Activated naive CD4-positive, alpha-beta T cell treated with anti-CD3 and anti-CD28 coated beads, Interleukin-2, amount 50 U/mL, for 24 hours (primary cell): ENCODE measurements at regions not wholly inside any gene's neighbourhood (a gene's known extent, or its start where the extent isn't known, plus 50 kb on each side); places are given as distances from the start of the nearest gene placed in this dataset.
"Not testable (repeated sequence)": the region's sequence is repeated elsewhere in the genome, so short reads cannot be mapped to it uniquely, and the experiment has no call there.

Experiments used
- H3K27ac Mint-ChIP-seq: one replicate; pipeline ENCODE4 v1.8.0; 2021; ENCODE audit warnings: mild to moderate bottlenecking, mixed read lengths
- H3K27me3 Mint-ChIP-seq: one replicate; pipeline ENCODE4 v1.8.0; 2021; ENCODE audit warnings: mixed read lengths
- H3K36me3 Mint-ChIP-seq: one replicate; pipeline ENCODE4 v1.8.0; 2021; ENCODE audit warnings: mixed read lengths
- H3K4me1 Mint-ChIP-seq: one replicate; pipeline ENCODE4 v1.8.0; 2021; ENCODE audit warnings: mixed read lengths
- H3K4me3 Mint-ChIP-seq: one replicate; pipeline ENCODE4 v1.8.0; 2021; ENCODE audit warnings: mild to moderate bottlenecking, mixed read lengths
- H3K9me3 Mint-ChIP-seq: one replicate; pipeline ENCODE4 v1.8.0; 2021; ENCODE audit warnings: mixed read lengths

- Mint-ChIP-seq H3K9me3 (no peaks in the 10 kb centered on the region), H3K4me3 (no peak overlapping the region), H3K4me1 (no peaks in the 10 kb centered on the region), H3K36me3 (no peaks in the 10 kb centered on the region), H3K27me3 (no peaks in the 10 kb centered on the region), H3K27ac (no peak overlapping the region)
Measured at GRCh38 chr10:93222876-93223275, 149.2 kb downstream of the CYP26A1 start.

GRCh38 chr10:93223336-93223735 lies 149.6 kb downstream of the CYP26A1 start:
- Mint-ChIP-seq H3K9me3 (no peaks in the 10 kb centered on the region), H3K27me3 (no peaks in the 10 kb centered on the region), H3K27ac (no peak overlapping the region), H3K4me3 (no peak overlapping the region), H3K4me1 (no peaks in the 10 kb centered on the region), H3K36me3 (no peaks in the 10 kb centered on the region)

GRCh38 chr10:93224005-93224779 lies 150.5 kb downstream of the CYP26A1 start:
- H3K4me3 Mint-ChIP-seq: no peak overlapping the region

GRCh38 chr10:93225938-93226337 lies 152.2 kb downstream of the CYP26A1 start:
- no peak overlapping the region for H3K27ac Mint-ChIP-seq
- H3K36me3 Mint-ChIP-seq: no peaks in the 10 kb centered on the region
- H3K9me3 Mint-ChIP-seq: no peaks in the 10 kb centered on the region
- H3K4me1 Mint-ChIP-seq: no peaks in the 10 kb centered on the region
- H3K4me3 Mint-ChIP-seq: no peak overlapping the region
- no peaks in the 10 kb centered on the region for H3K27me3 Mint-ChIP-seq

More at GRCh38 chr10:93224005-93224779, 150.5 kb downstream of the CYP26A1 start:
- no peaks in the 10 kb centered on the region for H3K36me3 Mint-ChIP-seq
- H3K9me3 Mint-ChIP-seq: no peaks in the 10 kb centered on the region
- H3K27me3 Mint-ChIP-seq: no peaks in the 10 kb centered on the region
- no peak overlapping the region for H3K27ac Mint-ChIP-seq
- H3K4me1 Mint-ChIP-seq: no peaks in the 10 kb centered on the region

GRCh38 chr10:93226619-93227018 lies 152.9 kb downstream of the CYP26A1 start:
- H3K36me3 Mint-ChIP-seq: no peaks in the 10 kb centered on the region
- no peak overlapping the region for H3K27ac Mint-ChIP-seq

GRCh38 chr10:93230596-93230995 lies 156.9 kb downstream of the CYP26A1 start:
- not testable (repeated sequence) for H3K27ac Mint-ChIP-seq, H3K4me3 Mint-ChIP-seq, H3K27me3 Mint-ChIP-seq, H3K9me3 Mint-ChIP-seq, H3K4me1 Mint-ChIP-seq, H3K36me3 Mint-ChIP-seq

More at GRCh38 chr10:93226619-93227018, 152.9 kb downstream of the CYP26A1 start:
- Mint-ChIP-seq H3K4me1 (no peaks in the 10 kb centered on the region), H3K9me3 (no peaks in the 10 kb centered on the region), H3K4me3 (no peak overlapping the region), H3K27me3 (no peaks in the 10 kb centered on the region)

- H3K4me1 Mint-ChIP-seq, H3K4me3 Mint-ChIP-seq, H3K27ac Mint-ChIP-seq, H3K27me3 Mint-ChIP-seq, H3K9me3 Mint-ChIP-seq, H3K36me3 Mint-ChIP-seq: not testable (repeated sequence)
Measured at GRCh38 chr10:93232159-93232558, 158.5 kb downstream of the CYP26A1 start.

GRCh38 chr10:93234940-93235339 lies 161.2 kb downstream of the CYP26A1 start:
- not testable (repeated sequence) for H3K36me3 Mint-ChIP-seq, H3K9me3 Mint-ChIP-seq, H3K4me1 Mint-ChIP-seq, H3K27ac Mint-ChIP-seq, H3K27me3 Mint-ChIP-seq, H3K4me3 Mint-ChIP-seq

- Mint-ChIP-seq H3K9me3 (no peaks in the 10 kb centered on the region), H3K27me3 (peaks cover 3% of the 10 kb centered on the region), H3K36me3 (no peaks in the 10 kb centered on the region), H3K27ac (no peak overlapping the region), H3K4me1 (no peaks in the 10 kb centered on the region), H3K4me3 (no peak overlapping the region)
Measured at GRCh38 chr10:93235686-93236085, 162.0 kb downstream of the CYP26A1 start.

- Mint-ChIP-seq H3K4me1 (no peaks in the 10 kb centered on the region), H3K36me3 (no peaks in the 10 kb centered on the region), H3K27ac (no peak overlapping the region), H3K9me3 (no peaks in the 10 kb centered on the region), H3K4me3 (no peak overlapping the region), H3K27me3 (peaks cover 3% of the 10 kb centered on the region)
Measured at GRCh38 chr10:93236393-93237040, 162.8 kb downstream of the CYP26A1 start.

GRCh38 chr10:93245147-93245546 lies 171.5 kb downstream of the CYP26A1 start:
- Mint-ChIP-seq H3K4me3 (no peak overlapping the region), H3K4me1 (no peaks in the 10 kb centered on the region), H3K9me3 (no peaks in the 10 kb centered on the region), H3K36me3 (no peaks in the 10 kb centered on the region), H3K27me3 (peaks cover 8% of the 10 kb centered on the region), H3K27ac (no peak overlapping the region)

- Mint-ChIP-seq H3K36me3 (no peaks in the 10 kb centered on the region), H3K4me3 (no peak overlapping the region), H3K27me3 (peaks cover 8% of the 10 kb centered on the region), H3K27ac (no peak overlapping the region), H3K9me3 (no peaks in the 10 kb centered on the region), H3K4me1 (no peaks in the 10 kb centered on the region)
Measured at GRCh38 chr10:93245779-93246178, 172.1 kb downstream of the CYP26A1 start.

- H3K9me3 Mint-ChIP-seq: no peaks in the 10 kb centered on the region
- H3K4me3 Mint-ChIP-seq: no peak overlapping the region
- peaks cover 8% of the 10 kb centered on the region for H3K27me3 Mint-ChIP-seq
- H3K4me1 Mint-ChIP-seq: no peaks in the 10 kb centered on the region
- H3K36me3 Mint-ChIP-seq: no peaks in the 10 kb centered on the region
- H3K27ac Mint-ChIP-seq: no peak overlapping the region
Measured at GRCh38 chr10:93248583-93249227, 175.0 kb downstream of the CYP26A1 start.

- Mint-ChIP-seq H3K36me3 (no peaks in the 10 kb centered on the region), H3K27ac (no peak overlapping the region), H3K4me1 (no peaks in the 10 kb centered on the region), H3K27me3 (peaks cover 1% of the 10 kb centered on the region), H3K9me3 (no peaks in the 10 kb centered on the region), H3K4me3 (no peak overlapping the region)
Measured at GRCh38 chr10:93250010-93250409, 176.3 kb downstream of the CYP26A1 start.

GRCh38 chr10:93254180-93254853 lies 180.6 kb downstream of the CYP26A1 start:
- H3K4me1 Mint-ChIP-seq: no peaks in the 10 kb centered on the region
- no peaks in the 10 kb centered on the region for H3K36me3 Mint-ChIP-seq
- H3K4me3 Mint-ChIP-seq: no peak overlapping the region
- H3K27me3 Mint-ChIP-seq: no peaks in the 10 kb centered on the region
- no peak overlapping the region for H3K27ac Mint-ChIP-seq
- no peaks in the 10 kb centered on the region for H3K9me3 Mint-ChIP-seq

- no peaks in the 10 kb centered on the region for H3K27me3 Mint-ChIP-seq
Measured at GRCh38 chr10:93255546-93255945, 181.9 kb downstream of the CYP26A1 start.

More at GRCh38 chr10:93255546-93255945, 181.9 kb downstream of the CYP26A1 start:
- Mint-ChIP-seq H3K9me3 (no peaks in the 10 kb centered on the region), H3K4me1 (no peaks in the 10 kb centered on the region), H3K4me3 (no peak overlapping the region), H3K27ac (no peak overlapping the region), H3K36me3 (no peaks in the 10 kb centered on the region)
